Mesothelial cell of epicardium (in vitro differentiated cells): ENCODE measurements at regions not wholly inside any gene's neighbourhood (a gene's known extent, or its start where the extent isn't known, plus 50 kb on each side); places are given as distances from the start of the nearest gene placed in this dataset.
"Not testable (repeated sequence)": the region's sequence is repeated elsewhere in the genome, so short reads cannot be mapped to it uniquely, and the experiment has no call there.

Source experiments
- DNase-seq, 2 experiments: peaks; one replicate each; pipeline ENCODE4 v3.0.0; 2021; ENCODE audit warnings: low spot score in 2 of 2; ENCODE audit not compliant: unreplicated experiment in 2 of 2
- H3K27ac Mint-ChIP-seq: 2 replicates; pipeline ENCODE4 v1.8.0; 2021; ENCODE audit warnings: mixed read lengths
- H3K27me3 Mint-ChIP-seq: 2 replicates; pipeline ENCODE4 v1.8.0; 2021; ENCODE audit warnings: low read depth, mixed read lengths
- H3K36me3 Mint-ChIP-seq: 2 replicates; pipeline ENCODE4 v1.8.0; 2021; ENCODE audit warnings: mixed read lengths
- H3K4me1 Mint-ChIP-seq: 2 replicates; pipeline ENCODE4 v1.8.0; 2021; ENCODE audit warnings: mixed read lengths
- H3K4me3 Mint-ChIP-seq: 2 replicates; pipeline ENCODE4 v1.8.0; 2021; ENCODE audit warnings: mild to moderate bottlenecking, moderate library complexity, mixed read lengths
- H3K9me3 Mint-ChIP-seq: 2 replicates; pipeline ENCODE4 v1.8.0; 2021; ENCODE audit warnings: mixed read lengths
- TF ChIP-seq, protein P1 (sequence below): fragments of 200-600 bp; sonication (generic); IDR thresholded peaks from one replicate; pipeline ENCODE4 v1.5.0; 2021; ENCODE audit warnings: antibody characterized with exemption; ENCODE audit not compliant: unreplicated experiment

DNA sequence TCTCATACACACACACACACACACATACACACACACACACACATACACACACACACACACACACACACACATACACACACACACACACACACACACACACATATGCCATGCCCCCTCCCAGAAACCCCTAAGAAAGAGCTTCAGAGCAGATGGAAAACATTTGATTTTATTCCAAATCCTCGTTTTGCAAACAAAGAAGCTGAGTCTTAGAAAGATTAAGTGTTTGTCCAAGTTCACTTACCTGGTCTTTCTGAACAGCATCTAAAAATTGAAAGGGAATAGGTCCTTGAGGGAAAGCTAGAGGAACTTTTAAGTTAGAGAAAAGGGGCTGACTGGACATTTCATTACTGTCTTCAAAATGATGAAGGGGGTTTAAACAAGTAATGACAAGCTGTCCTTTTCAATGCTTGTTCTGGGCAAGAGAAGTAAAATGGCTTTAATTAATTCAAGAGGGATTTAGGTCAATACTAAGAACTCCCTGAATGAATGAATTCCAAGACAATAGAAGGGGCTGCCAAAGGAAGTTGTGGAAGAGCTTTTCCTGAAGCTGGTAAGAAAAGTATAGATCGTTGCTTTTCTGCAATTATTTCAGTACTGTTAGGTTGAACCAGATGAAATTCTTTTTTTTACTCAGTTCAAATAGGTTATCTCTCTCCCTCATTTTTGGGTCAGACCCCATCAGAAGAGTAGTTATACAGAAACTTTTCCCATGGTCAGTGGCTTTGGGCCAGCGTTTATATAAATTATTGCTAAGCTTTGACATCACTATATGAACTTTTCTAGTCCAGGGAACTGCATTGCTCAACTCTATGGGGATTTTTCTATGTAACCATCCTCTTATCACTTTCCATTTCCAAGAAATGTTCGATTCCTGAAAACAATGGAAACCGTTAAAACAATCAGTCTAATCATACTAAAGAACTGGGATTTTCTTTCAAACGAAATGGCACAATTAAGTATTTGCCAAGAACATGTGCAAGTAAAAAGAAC lies 261.4 kb downstream of the MTERF1 start:
- DNase-seq: no peak
- no peaks in the 10 kb centered on the region for H3K36me3 Mint-ChIP-seq
- H3K27ac Mint-ChIP-seq: no peak overlapping the region
- no peak overlapping the region for H3K4me3 Mint-ChIP-seq
- TF ChIP-seq, protein P1, sequence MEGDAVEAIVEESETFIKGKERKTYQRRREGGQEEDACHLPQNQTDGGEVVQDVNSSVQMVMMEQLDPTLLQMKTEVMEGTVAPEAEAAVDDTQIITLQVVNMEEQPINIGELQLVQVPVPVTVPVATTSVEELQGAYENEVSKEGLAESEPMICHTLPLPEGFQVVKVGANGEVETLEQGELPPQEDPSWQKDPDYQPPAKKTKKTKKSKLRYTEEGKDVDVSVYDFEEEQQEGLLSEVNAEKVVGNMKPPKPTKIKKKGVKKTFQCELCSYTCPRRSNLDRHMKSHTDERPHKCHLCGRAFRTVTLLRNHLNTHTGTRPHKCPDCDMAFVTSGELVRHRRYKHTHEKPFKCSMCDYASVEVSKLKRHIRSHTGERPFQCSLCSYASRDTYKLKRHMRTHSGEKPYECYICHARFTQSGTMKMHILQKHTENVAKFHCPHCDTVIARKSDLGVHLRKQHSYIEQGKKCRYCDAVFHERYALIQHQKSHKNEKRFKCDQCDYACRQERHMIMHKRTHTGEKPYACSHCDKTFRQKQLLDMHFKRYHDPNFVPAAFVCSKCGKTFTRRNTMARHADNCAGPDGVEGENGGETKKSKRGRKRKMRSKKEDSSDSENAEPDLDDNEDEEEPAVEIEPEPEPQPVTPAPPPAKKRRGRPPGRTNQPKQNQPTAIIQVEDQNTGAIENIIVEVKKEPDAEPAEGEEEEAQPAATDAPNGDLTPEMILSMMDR: no peak
- no peaks in the 10 kb centered on the region for H3K27me3 Mint-ChIP-seq
- H3K9me3 Mint-ChIP-seq: no peaks in the 10 kb centered on the region
- H3K4me1 Mint-ChIP-seq: peaks cover 9% of the 10 kb centered on the region

DNA sequence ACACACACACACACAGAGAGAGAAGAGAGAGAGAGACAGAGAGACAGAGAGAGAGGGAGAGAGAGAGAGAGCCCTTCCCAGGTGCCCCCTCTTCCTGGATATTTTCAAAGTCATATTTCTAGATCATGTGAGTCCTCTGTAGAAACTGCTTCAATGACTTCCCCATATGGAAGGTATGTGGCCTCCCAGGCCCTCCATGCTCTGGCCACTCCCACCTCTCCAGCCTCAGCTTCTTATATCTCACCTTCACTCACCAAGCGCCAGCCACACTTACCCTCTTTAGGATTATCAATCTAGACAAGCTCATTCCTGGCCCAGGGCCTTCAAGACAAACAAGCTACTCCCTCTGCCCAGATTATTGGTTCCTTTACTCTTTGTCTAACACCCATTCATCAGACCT lies 259.7 kb downstream of the MTERF1 start:
- Mint-ChIP-seq H3K27me3 (no peaks in the 10 kb centered on the region), H3K27ac (no peak overlapping the region), H3K4me1 (peaks cover 9% of the 10 kb centered on the region), H3K36me3 (no peaks in the 10 kb centered on the region), H3K4me3 (no peak overlapping the region), H3K9me3 (no peaks in the 10 kb centered on the region)
- TF ChIP-seq, protein P1: no peak
- DNase-seq: no peak

DNA sequence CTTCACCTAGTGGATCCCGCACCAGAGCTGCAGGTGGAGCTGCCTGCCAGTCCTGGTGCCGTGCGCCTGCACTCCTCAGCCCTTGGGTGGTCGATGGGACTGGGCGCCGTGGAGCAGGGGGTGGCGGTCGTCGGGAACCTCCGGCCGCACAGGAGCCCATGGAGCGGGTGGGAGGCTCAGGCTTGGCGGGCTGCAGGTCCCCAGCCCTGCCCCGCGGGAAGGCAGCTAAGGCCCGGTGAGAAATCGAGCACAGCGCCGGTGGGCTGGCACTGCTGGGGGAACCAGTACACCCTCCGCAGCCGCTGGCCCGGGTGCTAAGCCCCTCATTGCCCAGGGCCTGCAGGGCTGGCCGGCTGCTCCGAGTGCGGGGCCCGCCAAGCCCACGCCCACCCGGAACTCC lies 253.2 kb downstream of the MTERF1 start:
- H3K4me3 Mint-ChIP-seq, H3K27me3 Mint-ChIP-seq, H3K36me3 Mint-ChIP-seq, H3K9me3 Mint-ChIP-seq, H3K27ac Mint-ChIP-seq, DNase-seq: not testable (repeated sequence)
- peaks cover 22% of the 10 kb centered on the region for H3K4me1 Mint-ChIP-seq

DNA sequence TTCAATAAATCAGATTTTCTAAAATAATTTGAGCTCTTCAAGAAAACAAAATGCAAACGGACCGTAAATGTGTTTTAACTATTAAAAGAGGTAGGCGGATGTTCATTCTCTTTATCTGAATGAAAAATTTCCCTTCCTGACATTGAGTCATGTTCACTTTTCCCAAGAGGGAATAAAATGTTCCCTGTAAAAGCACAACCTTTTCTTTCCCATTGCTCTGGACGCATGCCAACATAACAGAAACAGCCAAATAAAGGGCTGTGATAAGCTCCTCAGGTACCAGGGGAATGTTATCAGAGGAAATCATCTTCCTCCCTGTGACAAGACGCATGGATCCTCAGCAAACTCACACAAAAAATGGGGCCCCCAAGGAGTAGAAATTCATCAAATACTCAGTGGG lies 251.8 kb downstream of the MTERF1 start:
- Mint-ChIP-seq H3K4me3 (no peak overlapping the region), H3K36me3 (no peaks in the 10 kb centered on the region), H3K9me3 (no peaks in the 10 kb centered on the region), H3K27me3 (no peaks in the 10 kb centered on the region), H3K4me1 (peaks cover 24% of the 10 kb centered on the region), H3K27ac (no peak overlapping the region)
- no peak for DNase-seq
- TF ChIP-seq, protein P1: no peak

DNA sequence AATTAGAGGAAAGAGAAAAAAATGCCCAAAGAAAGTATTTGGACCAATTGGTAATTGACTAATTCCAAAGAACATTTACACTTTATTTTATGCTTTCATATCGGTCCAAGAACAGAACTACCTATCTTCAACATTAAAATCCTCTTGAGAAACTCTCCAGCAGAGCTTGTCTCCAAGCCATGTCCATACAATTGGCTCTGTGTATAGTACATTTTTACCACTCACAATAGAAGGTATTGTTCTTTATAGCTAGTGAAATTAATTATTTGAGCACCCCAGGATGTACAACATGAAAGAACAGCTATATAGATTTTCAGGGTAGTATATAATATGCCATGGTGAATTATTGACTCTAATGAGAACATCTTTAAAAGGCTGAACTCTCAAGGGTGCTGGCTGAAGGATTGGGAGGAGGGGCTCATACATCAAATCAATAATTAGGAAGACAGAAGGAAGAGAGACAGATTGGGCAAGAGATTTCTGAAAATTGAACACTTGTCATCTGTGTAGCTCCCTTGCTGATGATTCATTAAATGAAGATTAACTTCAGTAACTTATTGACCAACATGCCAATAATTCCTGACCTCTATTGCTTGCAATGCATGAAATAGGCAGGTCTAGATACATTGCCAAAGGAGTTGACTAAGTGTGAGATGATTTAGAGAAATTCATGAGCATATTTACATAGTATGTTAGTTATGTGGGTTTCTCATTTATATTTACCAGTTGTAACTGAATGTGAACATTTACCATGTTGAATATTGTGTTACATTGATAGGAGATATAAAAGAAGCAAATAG lies 249.7 kb downstream of the MTERF1 start:
- Mint-ChIP-seq H3K27ac (no peak overlapping the region), H3K27me3 (no peaks in the 10 kb centered on the region), H3K4me3 (no peak overlapping the region), H3K36me3 (no peaks in the 10 kb centered on the region), H3K4me1 (peaks cover 29% of the 10 kb centered on the region), H3K9me3 (no peaks in the 10 kb centered on the region)
- no peak for DNase-seq
- TF ChIP-seq, protein P1: no peak
